Stomach (tissue), 8 donors: ENCODE measurements at regions not wholly inside any gene's neighbourhood (a gene's known extent, or its start where the extent isn't known, plus 50 kb on each side); places are given as distances from the start of the nearest gene placed in this dataset.

Experiments
- DNase-seq, 2 donors: peaks; one replicate each; pipeline versions ENCODE4 v3.0.0 to v3.0.0-alpha.2; 2013 to 2019
- H3K27ac ChIP-seq, 5 donors: fragments of 200-600 bp in 4 of 5; sonication (generic) in 4 of 5; one replicate each; pipeline ENCODE4 v1.5.1; 2013 to 2019; ENCODE audit warnings: mild to moderate bottlenecking in 1 of 5, moderate library complexity in 1 of 5
- H3K27me3 ChIP-seq, 3 donors: fragments of 200-600 bp; sonication (generic); one replicate each; pipeline ENCODE4 v1.5.1; 2017 to 2019; ENCODE audit warnings: mixed run types in 1 of 3
- H3K36me3 ChIP-seq, 4 donors: fragments of 200-600 bp; sonication (generic); 1 replicate in 3 of 4; 2 replicates in 1 of 4; pipeline ENCODE4 v1.5.1; 2016 to 2019
- H3K4me1 ChIP-seq, 4 donors: fragments of 200-600 bp; sonication (generic); one replicate each; pipeline ENCODE4 v1.5.1; 2016 to 2019
- H3K4me3 ChIP-seq, 4 donors: fragments of 200-600 bp; sonication (generic) in 3 of 4; one replicate each; pipeline ENCODE4 v1.5.1; 2016 to 2019; ENCODE audit warnings: mild to moderate bottlenecking in 1 of 4
- H3K9me3 ChIP-seq, 4 donors: fragments of 200-600 bp; sonication (generic); one replicate each; pipeline ENCODE4 v1.5.1; 2016 to 2019
- EP300 ChIP-seq: sonication (generic); formaldehyde crosslinking; IDR thresholded peaks from one replicate; pipeline ENCODE4 v1.6.1; 2017; ENCODE audit warnings: antibody characterized with exemption
- POLR2A ChIP-seq, 4 donors: fragments of 450-650 bp; IDR thresholded peaks; one replicate each; pipeline ENCODE4 v1.6.1; 2016; ENCODE audit warnings: antibody characterized with exemption in 4 of 4, control low read depth in 2 of 4, mild to moderate bottlenecking in 1 of 4, moderate library complexity in 1 of 4
- POLR2AphosphoS5 ChIP-seq, 3 donors: sonication (generic); formaldehyde crosslinking; IDR thresholded peaks; one replicate each; pipeline ENCODE4 v1.6.1; 2016; ENCODE audit warnings: antibody characterized with exemption in 3 of 3
- WGBS, 5 donors: extraction: QIAGEN DNeasy Blood & Tissue Kit in 3 of 5; methylation state at CpG; one replicate each; pipeline versions ENCODE4 v1.1.5 to v1.1.7; 2013 to 2018; 5-methylcytosine and 5-hydroxymethylcytosine counted together
- intact Hi-C: fragments of 100-400 bp; cut with DNase I; formaldehyde crosslinking; loops from one replicate; pipeline ENCODE4 v1.15.1; 2023; ENCODE audit warnings: low total_unique reads
- TF ChIP-seq, protein P1 (sequence below), 7 experiments: fragments of 450-650 bp in 4 of 7; fragments of 200-600 bp in 3 of 7; sonication (generic) in 3 of 7; IDR thresholded peaks; one replicate each; pipeline ENCODE4 v1.5.1; 2016 to 2019; ENCODE audit warnings: antibody characterized with exemption in 7 of 7, control low read depth in 2 of 7, mild to moderate bottlenecking in 1 of 7
- donor health status: healthy with polysubstance abuse.
- donor health status: Bipolar disorder and iron deficiency.
- donor health status: healthy.

DNA sequence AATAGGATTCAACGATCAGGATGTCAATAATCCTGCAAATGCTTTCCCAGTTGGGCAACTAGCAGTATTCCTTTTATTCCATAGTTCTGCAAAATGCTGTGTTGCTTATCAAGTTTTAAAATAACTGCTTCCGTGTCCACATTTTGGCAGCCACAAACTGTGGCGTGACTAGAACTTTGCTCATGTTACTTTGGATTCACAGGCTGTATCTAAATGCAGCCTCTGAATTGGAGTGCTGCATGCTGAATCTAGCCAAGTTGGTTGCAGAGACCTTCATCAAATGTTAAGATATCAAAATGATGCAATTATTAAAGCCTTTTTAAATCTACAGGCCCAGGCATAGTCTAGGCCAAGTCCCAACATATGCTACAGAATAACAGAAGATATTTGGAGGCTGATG is 249.2 kb downstream of the NR2F1-AS1 start:
- intact Hi-C loops = no loop called here
- TF ChIP-seq POLR2AphosphoS5 (IDR thresholded peaks at IDR 0.05) (no peak), POLR2A (IDR thresholded peaks at IDR 0.05) (no peak), EP300 (no peak)
- TF ChIP-seq, protein P1, sequence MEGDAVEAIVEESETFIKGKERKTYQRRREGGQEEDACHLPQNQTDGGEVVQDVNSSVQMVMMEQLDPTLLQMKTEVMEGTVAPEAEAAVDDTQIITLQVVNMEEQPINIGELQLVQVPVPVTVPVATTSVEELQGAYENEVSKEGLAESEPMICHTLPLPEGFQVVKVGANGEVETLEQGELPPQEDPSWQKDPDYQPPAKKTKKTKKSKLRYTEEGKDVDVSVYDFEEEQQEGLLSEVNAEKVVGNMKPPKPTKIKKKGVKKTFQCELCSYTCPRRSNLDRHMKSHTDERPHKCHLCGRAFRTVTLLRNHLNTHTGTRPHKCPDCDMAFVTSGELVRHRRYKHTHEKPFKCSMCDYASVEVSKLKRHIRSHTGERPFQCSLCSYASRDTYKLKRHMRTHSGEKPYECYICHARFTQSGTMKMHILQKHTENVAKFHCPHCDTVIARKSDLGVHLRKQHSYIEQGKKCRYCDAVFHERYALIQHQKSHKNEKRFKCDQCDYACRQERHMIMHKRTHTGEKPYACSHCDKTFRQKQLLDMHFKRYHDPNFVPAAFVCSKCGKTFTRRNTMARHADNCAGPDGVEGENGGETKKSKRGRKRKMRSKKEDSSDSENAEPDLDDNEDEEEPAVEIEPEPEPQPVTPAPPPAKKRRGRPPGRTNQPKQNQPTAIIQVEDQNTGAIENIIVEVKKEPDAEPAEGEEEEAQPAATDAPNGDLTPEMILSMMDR (IDR thresholded peaks at IDR 0.05) = no peak
- H3K4me3 ChIP-seq = no peak overlapping the region
- no peaks in the 10 kb centered on the region for H3K9me3 ChIP-seq
- H3K36me3 ChIP-seq = no peaks in the 10 kb centered on the region
- no peaks in the 10 kb centered on the region for H3K27me3 ChIP-seq
- H3K27ac ChIP-seq = no peak overlapping the region
- 61 to 84% (median 68%) methylated on average over 3 of the region's 3 CpGs for WGBS, 5 donors
- peaks cover 0 to 4% (median 0%) of the 10 kb centered on the region in 4 donors for H3K4me1 ChIP-seq
- DNase-seq = peak in 1 of 2 donors; percentile 21

DNA sequence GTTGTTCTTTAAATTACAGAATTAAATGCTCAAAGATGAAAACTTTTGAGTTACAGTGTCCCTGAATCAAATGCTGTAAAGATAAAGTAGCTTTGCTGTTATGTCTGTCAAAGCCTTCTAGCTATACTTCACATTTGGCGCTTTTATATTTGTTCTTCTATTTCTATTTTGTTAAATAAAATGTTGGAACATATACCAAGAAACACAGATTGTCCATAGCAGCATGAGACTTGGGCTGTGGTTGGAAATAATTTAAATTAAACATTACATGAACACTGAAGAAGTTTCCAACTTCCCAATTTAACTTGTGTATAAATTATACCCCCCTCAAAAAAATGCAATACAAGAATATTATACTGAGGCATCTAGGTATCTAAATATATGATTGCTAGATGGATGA is 249.8 kb downstream of the NR2F1-AS1 start:
- 89 to 99% (median 93%) methylated on average over 1 of the region's 1 CpG for WGBS, 5 donors
- no peak for DNase-seq
- no peak overlapping the region for H3K4me3 ChIP-seq
- no peaks in the 10 kb centered on the region for H3K27me3 ChIP-seq
- H3K9me3 ChIP-seq = no peaks in the 10 kb centered on the region
- H3K4me1 ChIP-seq = peaks cover 0 to 4% (median 0%) of the 10 kb centered on the region in 4 donors
- H3K27ac ChIP-seq = no peak overlapping the region
- H3K36me3 ChIP-seq = no peaks in the 10 kb centered on the region
- intact Hi-C loops = no loop called here
- no peak for TF ChIP-seq POLR2AphosphoS5 (IDR thresholded peaks at IDR 0.05)
- TF ChIP-seq, protein P1 (IDR thresholded peaks at IDR 0.05) = no peak
- no peak for TF ChIP-seq POLR2A (IDR thresholded peaks at IDR 0.05)
- TF ChIP-seq EP300 = no peak

DNA sequence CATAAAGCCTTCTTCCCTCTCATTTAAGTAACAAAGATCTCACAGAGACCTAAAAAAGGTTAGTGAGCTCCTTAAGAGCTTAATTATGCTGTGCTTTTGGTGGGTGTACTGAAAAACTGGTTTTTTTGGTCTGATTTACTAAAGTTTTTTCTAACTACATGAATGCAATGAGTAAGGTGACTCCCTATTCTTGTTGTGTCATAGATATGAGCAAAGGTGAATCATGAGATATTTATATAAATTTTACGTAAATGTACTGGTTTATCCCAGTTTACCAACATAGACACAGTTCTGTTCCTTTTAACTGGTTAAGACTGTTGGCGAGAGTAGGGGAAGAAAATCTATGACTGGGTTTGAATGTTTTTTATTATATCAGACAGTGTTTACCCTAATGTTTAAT is 250.5 kb downstream of the NR2F1-AS1 start:
- H3K4me1 ChIP-seq = peaks cover 0 to 4% (median 0%) of the 10 kb centered on the region in 4 donors
- no peaks in the 10 kb centered on the region for H3K27me3 ChIP-seq
- H3K9me3 ChIP-seq = no peaks in the 10 kb centered on the region
- TF ChIP-seq EP300 (no peak), POLR2AphosphoS5 (IDR thresholded peaks at IDR 0.05) (no peak), POLR2A (IDR thresholded peaks at IDR 0.05) (no peak)
- TF ChIP-seq, protein P1 (IDR thresholded peaks at IDR 0.05) = no peak
- no peak overlapping the region for H3K4me3 ChIP-seq
- H3K36me3 ChIP-seq = no peaks in the 10 kb centered on the region
- intact Hi-C loops = no loop called here
- 43 to 86% (median 44%) methylated on average over 2 of the region's 2 CpGs for WGBS, 5 donors
- no peak for DNase-seq
- H3K27ac ChIP-seq = no peak overlapping the region

DNA sequence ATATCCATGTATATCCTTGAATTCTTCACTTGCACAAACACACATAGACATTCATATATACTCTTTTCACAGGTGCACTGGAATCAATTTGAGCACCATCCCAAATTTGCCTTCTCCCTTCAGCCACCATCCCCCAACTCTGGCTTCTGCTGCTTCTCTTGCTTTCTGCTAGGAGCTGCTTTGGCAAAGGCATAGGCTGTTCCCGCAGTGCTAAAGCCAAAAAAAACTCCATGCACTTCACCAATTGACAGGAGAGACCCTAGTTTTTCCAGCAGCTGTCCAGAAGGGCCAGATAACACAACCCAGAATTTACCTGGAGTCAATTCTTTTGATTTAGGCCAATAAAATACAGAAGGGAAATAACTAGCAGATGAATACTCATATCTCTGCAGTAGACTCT is 251.3 kb downstream of the NR2F1-AS1 start:
- H3K4me3 ChIP-seq = no peak overlapping the region
- peaks cover 0 to 4% (median 0%) of the 10 kb centered on the region in 4 donors for H3K4me1 ChIP-seq
- H3K36me3 ChIP-seq = no peaks in the 10 kb centered on the region
- TF ChIP-seq EP300 (no peak), POLR2AphosphoS5 (IDR thresholded peaks at IDR 0.05) (no peak), POLR2A (IDR thresholded peaks at IDR 0.05) (no peak)
- TF ChIP-seq, protein P1 (IDR thresholded peaks at IDR 0.05) = no peak
- no peaks in the 10 kb centered on the region for H3K27me3 ChIP-seq
- DNase-seq = no peak
- intact Hi-C loops = no loop called here
- 31 to 80% (median 72%) methylated on average over 1 of the region's 1 CpG for WGBS, 5 donors
- no peaks in the 10 kb centered on the region for H3K9me3 ChIP-seq
- H3K27ac ChIP-seq = no peak overlapping the region
